ENCODE measurements at regions not wholly inside any gene's neighbourhood (a gene's known extent, or its start where the extent isn't known, plus 50 kb on each side); places are given as distances from the start of the nearest gene placed in this dataset.

DNA sequence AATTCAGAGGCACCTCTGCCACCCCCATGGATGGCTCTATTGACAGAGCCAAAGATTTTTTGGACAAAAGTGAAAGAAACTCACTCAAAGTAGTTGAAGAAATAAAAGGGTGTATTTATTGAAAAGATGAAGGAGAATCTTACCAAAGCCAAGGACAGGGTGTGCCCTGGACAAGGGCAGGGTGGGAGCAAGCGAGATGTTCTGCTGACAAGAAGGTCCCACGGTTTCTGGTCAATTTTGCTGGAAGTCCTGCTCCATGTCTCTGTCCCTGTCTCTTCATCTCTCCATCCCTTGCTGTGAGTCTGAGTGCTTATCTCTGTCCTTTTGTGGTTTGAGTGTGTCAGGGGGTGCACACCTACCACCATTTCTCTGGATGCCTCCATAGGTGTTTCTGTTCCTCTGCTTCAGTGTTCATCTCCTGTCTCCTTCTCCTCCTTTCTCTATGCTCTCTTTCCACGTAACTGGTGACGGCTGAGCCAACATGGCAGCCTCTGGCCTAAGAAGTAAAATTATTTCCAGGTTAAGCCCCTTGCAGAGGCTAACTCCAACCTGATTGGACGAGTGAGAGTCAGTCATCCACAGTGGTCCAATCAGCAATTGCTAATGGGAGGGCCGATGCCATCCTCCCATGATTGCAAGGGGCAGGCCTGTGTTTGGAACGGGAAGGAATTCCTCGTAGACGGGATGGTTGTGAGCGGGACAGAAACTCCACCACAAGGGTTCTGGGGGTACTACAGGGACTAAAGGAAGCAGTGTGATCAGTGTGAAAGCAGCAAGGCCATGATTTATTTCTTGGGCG lies 502.1 kb upstream of the CDH4 start:
- Histone ChIP-seq H3K4me3 (replicated peaks; ENCODE audit: insufficient read depth, low read length) (no peak overlapping the region), H3K27me3 (ENCODE audit: insufficient read depth, poor library complexity, severe bottlenecking) (no peaks in the 10 kb centered on the region), H3K27ac (replicated peaks) (no peak overlapping the region)
- no peak for TF ChIP-seq GABPA (IDR thresholded peaks at IDR 0.05; ENCODE audit: low read depth)
- TF ChIP-seq, protein P1, sequence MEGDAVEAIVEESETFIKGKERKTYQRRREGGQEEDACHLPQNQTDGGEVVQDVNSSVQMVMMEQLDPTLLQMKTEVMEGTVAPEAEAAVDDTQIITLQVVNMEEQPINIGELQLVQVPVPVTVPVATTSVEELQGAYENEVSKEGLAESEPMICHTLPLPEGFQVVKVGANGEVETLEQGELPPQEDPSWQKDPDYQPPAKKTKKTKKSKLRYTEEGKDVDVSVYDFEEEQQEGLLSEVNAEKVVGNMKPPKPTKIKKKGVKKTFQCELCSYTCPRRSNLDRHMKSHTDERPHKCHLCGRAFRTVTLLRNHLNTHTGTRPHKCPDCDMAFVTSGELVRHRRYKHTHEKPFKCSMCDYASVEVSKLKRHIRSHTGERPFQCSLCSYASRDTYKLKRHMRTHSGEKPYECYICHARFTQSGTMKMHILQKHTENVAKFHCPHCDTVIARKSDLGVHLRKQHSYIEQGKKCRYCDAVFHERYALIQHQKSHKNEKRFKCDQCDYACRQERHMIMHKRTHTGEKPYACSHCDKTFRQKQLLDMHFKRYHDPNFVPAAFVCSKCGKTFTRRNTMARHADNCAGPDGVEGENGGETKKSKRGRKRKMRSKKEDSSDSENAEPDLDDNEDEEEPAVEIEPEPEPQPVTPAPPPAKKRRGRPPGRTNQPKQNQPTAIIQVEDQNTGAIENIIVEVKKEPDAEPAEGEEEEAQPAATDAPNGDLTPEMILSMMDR (IDR thresholded peaks at IDR 0.05; ENCODE audit: insufficient read depth, low read length): no peak
- TF ChIP-seq SPI1 (IDR thresholded peaks at IDR 0.05; ENCODE audit: borderline replicate concordance, low read depth): no peak
- TF ChIP-seq, protein P2, sequence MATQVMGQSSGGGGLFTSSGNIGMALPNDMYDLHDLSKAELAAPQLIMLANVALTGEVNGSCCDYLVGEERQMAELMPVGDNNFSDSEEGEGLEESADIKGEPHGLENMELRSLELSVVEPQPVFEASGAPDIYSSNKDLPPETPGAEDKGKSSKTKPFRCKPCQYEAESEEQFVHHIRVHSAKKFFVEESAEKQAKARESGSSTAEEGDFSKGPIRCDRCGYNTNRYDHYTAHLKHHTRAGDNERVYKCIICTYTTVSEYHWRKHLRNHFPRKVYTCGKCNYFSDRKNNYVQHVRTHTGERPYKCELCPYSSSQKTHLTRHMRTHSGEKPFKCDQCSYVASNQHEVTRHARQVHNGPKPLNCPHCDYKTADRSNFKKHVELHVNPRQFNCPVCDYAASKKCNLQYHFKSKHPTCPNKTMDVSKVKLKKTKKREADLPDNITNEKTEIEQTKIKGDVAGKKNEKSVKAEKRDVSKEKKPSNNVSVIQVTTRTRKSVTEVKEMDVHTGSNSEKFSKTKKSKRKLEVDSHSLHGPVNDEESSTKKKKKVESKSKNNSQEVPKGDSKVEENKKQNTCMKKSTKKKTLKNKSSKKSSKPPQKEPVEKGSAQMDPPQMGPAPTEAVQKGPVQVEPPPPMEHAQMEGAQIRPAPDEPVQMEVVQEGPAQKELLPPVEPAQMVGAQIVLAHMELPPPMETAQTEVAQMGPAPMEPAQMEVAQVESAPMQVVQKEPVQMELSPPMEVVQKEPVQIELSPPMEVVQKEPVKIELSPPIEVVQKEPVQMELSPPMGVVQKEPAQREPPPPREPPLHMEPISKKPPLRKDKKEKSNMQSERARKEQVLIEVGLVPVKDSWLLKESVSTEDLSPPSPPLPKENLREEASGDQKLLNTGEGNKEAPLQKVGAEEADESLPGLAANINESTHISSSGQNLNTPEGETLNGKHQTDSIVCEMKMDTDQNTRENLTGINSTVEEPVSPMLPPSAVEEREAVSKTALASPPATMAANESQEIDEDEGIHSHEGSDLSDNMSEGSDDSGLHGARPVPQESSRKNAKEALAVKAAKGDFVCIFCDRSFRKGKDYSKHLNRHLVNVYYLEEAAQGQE (IDR thresholded peaks at IDR 0.05; ENCODE audit: insufficient replicate concordance, low read depth): no peak
- TF ChIP-seq POLR2AphosphoS5 (IDR thresholded peaks at IDR 0.05; ENCODE audit: low read depth): no peak
- no peak for DNase-seq (ENCODE audit: low read depth in 1 of 2, low spot score in 1 of 2)

DNA sequence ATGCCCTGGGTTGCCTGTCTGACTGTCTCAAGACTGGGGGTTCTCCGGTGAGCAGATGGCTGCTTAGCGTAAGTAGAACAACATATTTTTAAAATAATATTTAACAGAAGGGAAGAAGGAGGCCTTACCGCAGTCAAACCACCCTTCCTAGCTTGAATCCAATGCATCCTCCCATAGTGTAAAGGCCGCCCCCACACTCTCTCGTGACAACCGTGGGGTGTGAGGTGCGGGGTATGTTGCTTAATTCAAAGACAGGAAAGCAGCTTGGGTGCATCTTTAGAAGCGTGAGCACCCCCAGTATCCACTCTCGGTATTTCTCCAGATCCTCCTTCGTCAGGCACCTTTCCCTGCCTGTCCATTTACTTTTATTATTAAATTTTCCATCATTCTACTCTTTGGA lies 501.2 kb upstream of the CDH4 start:
- no peak overlapping the region for H3K27ac ChIP-seq (replicated peaks)
- no peaks in the 10 kb centered on the region for H3K27me3 ChIP-seq (ENCODE audit: insufficient read depth, poor library complexity, severe bottlenecking)
- TF ChIP-seq, protein P1 (IDR thresholded peaks at IDR 0.05; ENCODE audit: insufficient read depth, low read length): no peak
- TF ChIP-seq, protein P2 (IDR thresholded peaks at IDR 0.05; ENCODE audit: insufficient replicate concordance, low read depth): no peak
- TF ChIP-seq SPI1 (IDR thresholded peaks at IDR 0.05; ENCODE audit: borderline replicate concordance, low read depth): no peak
- no peak for TF ChIP-seq POLR2AphosphoS5 (IDR thresholded peaks at IDR 0.05; ENCODE audit: low read depth)
- no peak for TF ChIP-seq GABPA (IDR thresholded peaks at IDR 0.05; ENCODE audit: low read depth)
- no peak overlapping the region for H3K4me3 ChIP-seq (replicated peaks; ENCODE audit: insufficient read depth, low read length)
- DNase-seq (ENCODE audit: low read depth in 1 of 2, low spot score in 1 of 2): no peak

DNA sequence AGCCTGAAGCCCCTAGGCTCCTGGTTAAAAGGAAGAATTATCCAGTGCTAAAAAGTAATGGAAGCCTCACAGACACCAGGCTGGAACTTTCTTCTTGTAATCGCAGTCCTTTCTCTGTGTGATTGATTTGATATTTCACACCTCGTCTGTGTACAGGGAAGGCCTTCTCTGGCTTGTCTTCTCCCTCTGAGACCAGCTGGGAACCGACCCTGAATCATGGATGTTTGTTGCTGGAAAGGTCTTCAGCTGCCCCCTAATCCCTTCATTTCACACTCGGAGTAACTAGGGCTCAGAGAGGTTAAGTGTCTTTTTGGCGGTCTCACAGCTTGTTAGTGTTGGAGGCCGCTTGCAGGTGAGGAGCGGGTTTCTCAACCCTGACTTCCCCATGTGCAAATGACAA lies 500.2 kb upstream of the CDH4 start:
- no peak overlapping the region for H3K4me3 ChIP-seq (replicated peaks; ENCODE audit: insufficient read depth, low read length)
- no peak for DNase-seq (ENCODE audit: low read depth in 1 of 2, low spot score in 1 of 2)

More for the DNA sequence above, 500.2 kb upstream of the CDH4 start:
- TF ChIP-seq, protein P1 (IDR thresholded peaks at IDR 0.05; ENCODE audit: insufficient read depth, low read length): no peak
- TF ChIP-seq GABPA (IDR thresholded peaks at IDR 0.05; ENCODE audit: low read depth) (no peak), SPI1 (IDR thresholded peaks at IDR 0.05; ENCODE audit: borderline replicate concordance, low read depth) (no peak)
- TF ChIP-seq, protein P2 (IDR thresholded peaks at IDR 0.05; ENCODE audit: insufficient replicate concordance, low read depth): no peak
- Histone ChIP-seq H3K27me3 (ENCODE audit: insufficient read depth, poor library complexity, severe bottlenecking) (no peaks in the 10 kb centered on the region), H3K27ac (replicated peaks) (no peak overlapping the region)

Measured in HL-60 (cell line).